ENCODE measurements at regions not wholly inside any gene's neighbourhood (a gene's known extent, or its start where the extent isn't known, plus 50 kb on each side); places are given as distances from the start of the nearest gene placed in this dataset.

DNA sequence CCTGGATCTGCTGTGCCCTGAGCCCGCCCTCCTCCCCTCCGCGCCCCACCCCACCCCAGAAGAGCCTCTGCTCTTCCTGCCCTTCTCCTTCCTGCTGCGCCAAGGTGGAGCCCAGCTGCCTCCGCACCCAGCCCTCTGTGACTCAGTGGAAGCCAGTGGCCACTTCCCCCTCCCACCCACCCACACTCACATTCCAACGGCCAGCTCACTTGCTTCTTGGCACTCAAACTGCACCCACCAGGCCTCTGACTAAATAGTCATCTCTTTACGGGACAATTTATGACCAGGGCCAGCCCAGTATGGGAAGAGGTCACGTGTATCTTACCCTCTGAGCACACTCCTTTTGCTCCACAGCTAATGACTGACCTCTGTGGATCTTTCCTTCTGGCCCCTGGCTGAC lies 150.4 kb upstream of the SLC1A4 start:
- H3K9me3 ChIP-seq (ENCODE audit: control extremely low read depth in 1 of 5, control insufficient read depth in 4 of 5, insufficient read depth in 2 of 5, low read depth in 1 of 5, low read length in 4 of 5): no peaks in the 10 kb centered on the region
- 94% methylated on average over 2 of the region's 8 CpGs for WGBS (ENCODE audit: insufficient coverage)
- H3K4me1 ChIP-seq (ENCODE audit: control extremely low read depth in 1 of 4, control insufficient read depth in 4 of 4, insufficient read depth in 4 of 4, low read length in 3 of 4): peaks cover 8 to 38% (median 20%) of the 10 kb centered on the region in 4 experiments
- no peak for DNase-seq
- no peaks in the 10 kb centered on the region for H3K27me3 ChIP-seq (replicated peaks in 2 of 5; ENCODE audit: control insufficient read depth in 4 of 5, insufficient read depth in 5 of 5, low read length in 4 of 5)
- ChIA-PET POLR2A (interaction anchor here (0.5 kb wide), 1 partner anchor 1185 kb away, joined by 3 read pairs; no protein-coding TSS in a partner anchor), CTCF (interaction anchor here (0.7 kb wide), 1 partner anchor 95 kb away, joined by 3 read pairs; no protein-coding TSS in a partner anchor)
- H3K36me3 ChIP-seq (ENCODE audit: control insufficient read depth in 4 of 4, insufficient read depth in 4 of 4, low read length in 3 of 4): no peaks in the 10 kb centered on the region
- no peak overlapping the region for H3K27ac ChIP-seq (ENCODE audit: insufficient read depth in 1 of 2, low read depth in 1 of 2, low read length in 2 of 2, poor library complexity in 1 of 2, severe bottlenecking in 2 of 2)
- H3K4me3 ChIP-seq (ENCODE audit: control insufficient read depth in 1 of 7, extremely low read depth in 1 of 7, insufficient read depth in 4 of 7, low read depth in 2 of 7, low read length in 6 of 7): no peak overlapping the region

DNA sequence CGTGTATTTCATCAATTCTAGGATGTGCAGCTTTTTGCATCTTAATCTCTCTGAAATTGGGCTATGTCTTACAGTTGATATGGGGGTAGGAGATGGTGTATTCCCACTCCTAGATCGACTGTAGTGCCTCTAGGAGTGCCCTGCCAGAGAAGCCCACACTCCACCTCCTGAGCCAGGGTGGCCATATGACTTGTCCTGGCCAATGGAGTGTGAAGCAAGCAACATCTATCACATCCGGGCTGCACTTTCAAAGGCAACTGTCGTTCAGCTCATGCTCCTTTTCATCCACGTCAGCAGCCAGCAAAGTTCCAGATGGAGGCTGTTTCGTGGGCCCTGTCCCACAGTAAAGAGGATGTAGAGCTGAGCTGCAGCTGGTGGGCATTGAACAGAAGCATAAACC lies 149.4 kb upstream of the SLC1A4 start:
- ChIA-PET CTCF (interaction anchor here (0.9 to 1.4 kb wide), 4 partner anchors 9 to 46 kb away, joined by 3 to 8 read pairs (median 3); no protein-coding TSS in a partner anchor), POLR2A (no interaction called here)
- H3K4me1 ChIP-seq (ENCODE audit: control extremely low read depth in 1 of 4, control insufficient read depth in 4 of 4, insufficient read depth in 4 of 4, low read length in 3 of 4): peaks cover 8 to 38% (median 20%) of the 10 kb centered on the region in 4 experiments
- no peak overlapping the region for H3K27ac ChIP-seq (ENCODE audit: insufficient read depth in 1 of 2, low read depth in 1 of 2, low read length in 2 of 2, poor library complexity in 1 of 2, severe bottlenecking in 2 of 2)
- no peak overlapping the region for H3K4me3 ChIP-seq (ENCODE audit: control insufficient read depth in 1 of 7, extremely low read depth in 1 of 7, insufficient read depth in 4 of 7, low read depth in 2 of 7, low read length in 6 of 7)
- 80% methylated on average over 6 of the region's 6 CpGs for WGBS (ENCODE audit: insufficient coverage)
- DNase-seq: peak in 2 of 3 donors; percentile 15 to 50
- H3K36me3 ChIP-seq (ENCODE audit: control insufficient read depth in 4 of 4, insufficient read depth in 4 of 4, low read length in 3 of 4): no peaks in the 10 kb centered on the region
- no peaks in the 10 kb centered on the region for H3K9me3 ChIP-seq (ENCODE audit: control extremely low read depth in 1 of 5, control insufficient read depth in 4 of 5, insufficient read depth in 2 of 5, low read depth in 1 of 5, low read length in 4 of 5)
- no peaks in the 10 kb centered on the region for H3K27me3 ChIP-seq (replicated peaks in 2 of 5; ENCODE audit: control insufficient read depth in 4 of 5, insufficient read depth in 5 of 5, low read length in 4 of 5)

DNA sequence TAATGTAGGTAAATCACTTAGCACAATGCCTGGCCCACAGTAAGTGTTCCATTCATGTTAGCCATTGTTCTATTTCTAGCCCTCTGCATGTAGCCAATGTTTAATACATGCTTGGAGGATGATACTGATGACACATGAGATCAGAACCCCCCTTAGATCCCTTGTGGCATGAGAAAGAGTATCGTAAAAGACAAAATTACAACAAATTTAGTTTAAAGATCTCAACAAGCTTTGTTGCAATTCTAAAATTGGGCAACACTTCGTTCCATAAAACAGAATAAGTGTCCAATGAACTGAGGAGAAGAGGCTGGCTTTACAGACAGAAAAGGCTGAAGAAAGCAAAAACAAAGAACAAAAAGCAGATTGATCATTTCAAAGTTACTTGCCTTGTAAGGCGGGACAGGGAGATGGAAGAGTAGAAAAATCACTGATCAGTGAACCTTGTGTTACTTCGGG lies 148.7 kb upstream of the SLC1A4 start:
- WGBS (ENCODE audit: insufficient coverage): 97% methylated on average over 3 of the region's 4 CpGs
- H3K4me3 ChIP-seq (ENCODE audit: control insufficient read depth in 1 of 7, extremely low read depth in 1 of 7, insufficient read depth in 4 of 7, low read depth in 2 of 7, low read length in 6 of 7): no peak overlapping the region
- CTCF ChIA-PET: interaction anchor here (1.3 to 2.2 kb wide), 5 partner anchors 10 to 15 kb away, joined by 3 to 9 read pairs (median 5); no protein-coding TSS in a partner anchor
- no peaks in the 10 kb centered on the region for H3K27me3 ChIP-seq (replicated peaks in 2 of 5; ENCODE audit: control insufficient read depth in 4 of 5, insufficient read depth in 5 of 5, low read length in 4 of 5)
- DNase-seq: no peak
- POLR2A ChIA-PET: no interaction called here
- no peaks in the 10 kb centered on the region for H3K9me3 ChIP-seq (ENCODE audit: control extremely low read depth in 1 of 5, control insufficient read depth in 4 of 5, insufficient read depth in 2 of 5, low read depth in 1 of 5, low read length in 4 of 5)
- peaks cover 8 to 40% (median 20%) of the 10 kb centered on the region in 4 experiments for H3K4me1 ChIP-seq (ENCODE audit: control extremely low read depth in 1 of 4, control insufficient read depth in 4 of 4, insufficient read depth in 4 of 4, low read length in 3 of 4)
- no peak overlapping the region for H3K27ac ChIP-seq (ENCODE audit: insufficient read depth in 1 of 2, low read depth in 1 of 2, low read length in 2 of 2, poor library complexity in 1 of 2, severe bottlenecking in 2 of 2)
- no peaks in the 10 kb centered on the region for H3K36me3 ChIP-seq (ENCODE audit: control insufficient read depth in 4 of 4, insufficient read depth in 4 of 4, low read length in 3 of 4)

DNA sequence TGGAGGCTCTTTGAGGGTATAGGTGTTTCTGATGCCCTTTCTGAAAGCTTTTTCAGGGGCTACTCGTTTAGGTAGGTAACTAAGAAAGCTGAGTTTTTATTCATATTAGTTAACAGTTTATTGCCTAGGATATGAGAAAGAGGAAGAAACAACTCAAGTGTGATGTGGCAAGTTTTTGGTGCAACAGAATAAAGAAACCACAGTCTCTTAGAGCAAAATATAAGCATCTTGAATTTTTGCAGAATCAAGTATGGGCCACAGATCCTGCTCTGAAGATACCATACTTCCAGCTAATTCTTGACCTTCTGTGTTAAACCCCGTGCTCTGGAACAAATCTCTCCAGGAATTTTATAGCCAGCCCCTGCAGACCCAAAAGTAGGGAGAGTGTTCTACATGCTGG lies 147.7 kb upstream of the SLC1A4 start:
- no peak overlapping the region for H3K27ac ChIP-seq (ENCODE audit: insufficient read depth in 1 of 2, low read depth in 1 of 2, low read length in 2 of 2, poor library complexity in 1 of 2, severe bottlenecking in 2 of 2)
- POLR2A ChIA-PET: no interaction called here
- no peaks in the 10 kb centered on the region for H3K27me3 ChIP-seq (replicated peaks in 2 of 5; ENCODE audit: control insufficient read depth in 4 of 5, insufficient read depth in 5 of 5, low read length in 4 of 5)
- DNase-seq: peak in 2 of 3 donors; percentile 70 to 78
- no peaks in the 10 kb centered on the region for H3K36me3 ChIP-seq (ENCODE audit: control insufficient read depth in 4 of 4, insufficient read depth in 4 of 4, low read length in 3 of 4)
- H3K4me1 ChIP-seq (ENCODE audit: control extremely low read depth in 1 of 4, control insufficient read depth in 4 of 4, insufficient read depth in 4 of 4, low read length in 3 of 4): peaks cover 8 to 40% (median 20%) of the 10 kb centered on the region in 4 experiments
- WGBS (ENCODE audit: insufficient coverage): 20% methylated on average over 1 of the region's 2 CpGs
- peak overlapping the region in 2 of 7 experiments; percentile 38 to 41 for H3K4me3 ChIP-seq (ENCODE audit: control insufficient read depth in 1 of 7, extremely low read depth in 1 of 7, insufficient read depth in 4 of 7, low read depth in 2 of 7, low read length in 6 of 7)
- CTCF ChIA-PET: interaction anchor here (0.5 to 2.2 kb wide), 5 partner anchors 10 to 91 kb away, joined by 3 to 9 read pairs (median 4); no protein-coding TSS in a partner anchor
- H3K9me3 ChIP-seq (ENCODE audit: control extremely low read depth in 1 of 5, control insufficient read depth in 4 of 5, insufficient read depth in 2 of 5, low read depth in 1 of 5, low read length in 4 of 5): no peaks in the 10 kb centered on the region

DNA sequence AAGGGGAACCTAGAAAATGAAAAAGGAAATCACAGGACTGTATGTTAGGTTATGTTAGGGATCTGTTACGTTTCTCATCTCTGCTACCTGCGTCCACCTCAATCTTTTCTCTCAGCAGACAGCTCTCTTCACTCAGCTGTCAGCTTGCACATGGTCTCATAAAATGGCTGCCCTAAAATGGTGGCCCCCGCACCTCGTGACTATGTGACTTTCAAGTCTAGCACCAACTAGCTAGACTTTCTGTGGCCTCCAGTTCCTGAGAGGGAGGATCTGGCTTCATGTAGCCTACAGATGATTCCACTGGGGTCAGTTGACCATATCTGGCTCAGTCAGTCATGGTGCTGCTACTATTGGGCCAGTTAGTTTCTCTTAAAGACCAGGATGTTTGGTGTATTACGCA lies 147.2 kb upstream of the SLC1A4 start:
- POLR2A ChIA-PET: no interaction called here
- Histone ChIP-seq H3K27ac (ENCODE audit: insufficient read depth in 1 of 2, low read depth in 1 of 2, low read length in 2 of 2, poor library complexity in 1 of 2, severe bottlenecking in 2 of 2) (peak overlapping the region in 1 of 2 experiments; percentile 46), H3K4me3 (ENCODE audit: control insufficient read depth in 1 of 7, extremely low read depth in 1 of 7, insufficient read depth in 4 of 7, low read depth in 2 of 7, low read length in 6 of 7) (no peak overlapping the region), H3K27me3 (replicated peaks in 2 of 5; ENCODE audit: control insufficient read depth in 4 of 5, insufficient read depth in 5 of 5, low read length in 4 of 5) (no peaks in the 10 kb centered on the region), H3K9me3 (ENCODE audit: control extremely low read depth in 1 of 5, control insufficient read depth in 4 of 5, insufficient read depth in 2 of 5, low read depth in 1 of 5, low read length in 4 of 5) (no peaks in the 10 kb centered on the region), H3K4me1 (ENCODE audit: control extremely low read depth in 1 of 4, control insufficient read depth in 4 of 4, insufficient read depth in 4 of 4, low read length in 3 of 4) (peaks cover 8 to 40% (median 20%) of the 10 kb centered on the region in 4 experiments), H3K36me3 (ENCODE audit: control insufficient read depth in 4 of 4, insufficient read depth in 4 of 4, low read length in 3 of 4) (no peaks in the 10 kb centered on the region)
- 79% methylated on average over 5 of the region's 5 CpGs for WGBS (ENCODE audit: insufficient coverage)
- CTCF ChIA-PET: interaction anchor here (1.1 to 2.2 kb wide), 5 partner anchors 9 to 91 kb away, joined by 4 to 9 read pairs (median 5); no protein-coding TSS in a partner anchor
- no peak for DNase-seq

DNA sequence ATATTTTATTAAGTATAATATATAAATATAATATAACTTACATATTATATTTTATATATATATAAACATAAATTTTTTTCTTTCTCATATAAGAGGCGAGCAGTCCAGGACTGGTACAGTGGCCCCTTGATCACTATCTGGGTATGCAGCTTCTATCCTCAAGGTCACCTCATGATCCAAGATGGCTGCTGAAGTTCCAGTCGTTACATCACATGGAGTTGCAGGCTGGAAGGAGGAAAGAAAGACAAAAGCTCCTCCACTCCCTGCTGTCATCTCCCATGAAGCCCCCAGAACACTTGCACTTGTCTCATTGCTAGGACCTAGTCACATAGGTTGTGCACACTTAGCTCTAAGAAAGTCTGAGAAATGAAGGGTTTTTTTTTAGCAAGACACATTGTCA lies 145.1 kb upstream of the SLC1A4 start:
- Histone ChIP-seq H3K4me3 (ENCODE audit: control insufficient read depth in 1 of 7, extremely low read depth in 1 of 7, insufficient read depth in 4 of 7, low read depth in 2 of 7, low read length in 6 of 7) (no peak overlapping the region), H3K36me3 (ENCODE audit: control insufficient read depth in 4 of 4, insufficient read depth in 4 of 4, low read length in 3 of 4) (no peaks in the 10 kb centered on the region), H3K27me3 (replicated peaks in 2 of 5; ENCODE audit: control insufficient read depth in 4 of 5, insufficient read depth in 5 of 5, low read length in 4 of 5) (no peaks in the 10 kb centered on the region), H3K4me1 (ENCODE audit: control extremely low read depth in 1 of 4, control insufficient read depth in 4 of 4, insufficient read depth in 4 of 4, low read length in 3 of 4) (peaks cover 8 to 32% (median 14%) of the 10 kb centered on the region in 4 experiments), H3K27ac (ENCODE audit: insufficient read depth in 1 of 2, low read depth in 1 of 2, low read length in 2 of 2, poor library complexity in 1 of 2, severe bottlenecking in 2 of 2) (no peak overlapping the region), H3K9me3 (ENCODE audit: control extremely low read depth in 1 of 5, control insufficient read depth in 4 of 5, insufficient read depth in 2 of 5, low read depth in 1 of 5, low read length in 4 of 5) (no peaks in the 10 kb centered on the region)
- ChIA-PET POLR2A (no interaction called here), CTCF (no interaction called here)
- no peak for DNase-seq
- 100% methylated on average over 1 of the region's 2 CpGs for WGBS (ENCODE audit: insufficient coverage)

DNA sequence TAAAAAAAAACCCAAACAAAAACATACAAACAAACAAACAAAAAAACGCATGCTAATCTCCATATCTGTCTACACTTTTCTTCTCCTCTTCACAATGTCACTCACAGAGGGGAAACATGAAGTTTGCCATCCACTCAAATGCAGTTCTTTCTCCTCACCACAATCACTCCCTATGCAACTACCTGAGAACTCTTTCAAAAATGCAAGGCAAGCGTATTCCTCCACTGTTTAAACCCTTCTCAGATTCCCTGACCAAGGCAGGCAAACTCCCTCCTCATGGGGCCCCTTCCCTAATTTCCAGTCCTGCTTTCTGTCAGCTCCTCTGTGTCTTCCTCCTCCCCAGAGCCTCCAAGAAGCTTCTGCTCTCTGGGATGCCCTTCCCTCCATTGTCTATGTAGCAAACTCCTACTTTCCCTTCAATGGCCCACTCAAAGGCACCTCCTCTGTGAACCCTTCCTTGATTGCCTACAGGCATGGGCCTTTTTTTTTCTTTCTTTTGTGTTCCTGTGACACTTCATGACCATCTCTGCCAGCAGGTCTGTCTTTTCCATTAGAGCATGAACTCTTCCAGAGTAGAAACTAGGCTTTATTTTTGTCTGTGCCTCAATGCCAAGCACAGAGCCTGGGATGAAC lies 143.8 kb upstream of the SLC1A4 start:
- DNase-seq: no peak
- Histone ChIP-seq H3K9me3 (ENCODE audit: control extremely low read depth in 1 of 5, control insufficient read depth in 4 of 5, insufficient read depth in 2 of 5, low read depth in 1 of 5, low read length in 4 of 5) (no peaks in the 10 kb centered on the region), H3K27ac (ENCODE audit: insufficient read depth in 1 of 2, low read depth in 1 of 2, low read length in 2 of 2, poor library complexity in 1 of 2, severe bottlenecking in 2 of 2) (no peak overlapping the region), H3K27me3 (replicated peaks in 2 of 5; ENCODE audit: control insufficient read depth in 4 of 5, insufficient read depth in 5 of 5, low read length in 4 of 5) (no peaks in the 10 kb centered on the region), H3K36me3 (ENCODE audit: control insufficient read depth in 4 of 4, insufficient read depth in 4 of 4, low read length in 3 of 4) (no peaks in the 10 kb centered on the region), H3K4me3 (ENCODE audit: control insufficient read depth in 1 of 7, extremely low read depth in 1 of 7, insufficient read depth in 4 of 7, low read depth in 2 of 7, low read length in 6 of 7) (no peak overlapping the region), H3K4me1 (ENCODE audit: control extremely low read depth in 1 of 4, control insufficient read depth in 4 of 4, insufficient read depth in 4 of 4, low read length in 3 of 4) (peaks cover 8 to 28% (median 14%) of the 10 kb centered on the region in 4 experiments)
- WGBS (ENCODE audit: insufficient coverage): 90% methylated on average over 2 of the region's 2 CpGs
- ChIA-PET CTCF (interaction anchor here (1.2 kb wide), 1 partner anchor 25 kb away, joined by 3 read pairs; no protein-coding TSS in a partner anchor), POLR2A (no interaction called here)
